AG09319 (cell line): ENCODE measurements at regions not wholly inside any gene's neighbourhood (a gene's known extent, or its start where the extent isn't known, plus 50 kb on each side); places are given as distances from the start of the nearest gene placed in this dataset.

Experiments used
- DNase-seq: peaks from one replicate; pipeline ENCODE4 v3.0.0-alpha.2; 2010; ENCODE audit warnings: low read depth; ENCODE audit errors: extremely low read depth
- CTCF ChIP-seq: IDR thresholded peaks from 2 replicates; pipeline ENCODE4 v1.5.1; 2011; ENCODE audit warnings: low read depth, mild to moderate bottlenecking, inconsistent platforms, low read length, moderate library complexity

- no peak for TF ChIP-seq CTCF
- no peak for DNase-seq
Measured at GRCh38 chr13:21895779-21896178, 224.9 kb downstream of the FGF9 start.

- no peak for TF ChIP-seq CTCF
Measured at GRCh38 chr13:21897161-21897560, 226.3 kb downstream of the FGF9 start.

GRCh38 chr13:21898459-21898858 is 227.6 kb downstream of the FGF9 start:
- no peak for DNase-seq
- no peak for TF ChIP-seq CTCF

More at GRCh38 chr13:21897161-21897560, 226.3 kb downstream of the FGF9 start:
- no peak for DNase-seq

- TF ChIP-seq CTCF, result no peak
- no peak for DNase-seq
Measured at GRCh38 chr13:21898945-21899344, 228.1 kb downstream of the FGF9 start.

- TF ChIP-seq CTCF, result no peak
- no peak for DNase-seq
Measured at GRCh38 chr13:21901336-21901735, 230.5 kb downstream of the FGF9 start.

GRCh38 chr13:21901811-21902708 is 231.2 kb downstream of the FGF9 start:
- no peak for DNase-seq
- no peak for TF ChIP-seq CTCF

GRCh38 chr13:21902709-21903098 is 231.8 kb downstream of the FGF9 start:
- no peak for TF ChIP-seq CTCF
- DNase-seq, result no peak
